Activated CD8-positive, alpha-beta T cell treated with anti-CD3 and anti-CD28 coated beads for 36 hours (primary cell): ENCODE measurements at regions not wholly inside any gene's neighbourhood (a gene's known extent, or its start where the extent isn't known, plus 50 kb on each side); places are given as distances from the start of the nearest gene placed in this dataset.

Experiments
- ATAC-seq: fragments of 200-7000 bp; cut with Tn5 transposase; one replicate; pipeline ENCODE4 v1.10.0; 2021; ENCODE audit warnings: mild to moderate bottlenecking, moderate library complexity
- CTCF ChIA-PET: fragments of 350-600 bp; sonication (Branson Sonifier 250); formaldehyde crosslinking; loops from one replicate; lab custom pipeline; 2021; ENCODE audit warnings: antibody characterized with exemption; lab: Charles Lee
- POLR2A ChIA-PET: fragments of 350-600 bp; sonication (Branson Sonifier 250); formaldehyde crosslinking; loops from one replicate; lab custom pipeline; 2021; ENCODE audit warnings: antibody characterized with exemption; lab: Charles Lee
- DNase-seq: peaks from one replicate; pipeline ENCODE4 v3.0.0-alpha.2; 2020
- H3K27ac Mint-ChIP-seq: one replicate; pipeline ENCODE4 v1.8.0; 2021; ENCODE audit warnings: mild to moderate bottlenecking, mixed read lengths
- H3K27me3 Mint-ChIP-seq: one replicate; pipeline ENCODE4 v1.8.0; 2021; ENCODE audit warnings: mixed read lengths
- H3K36me3 Mint-ChIP-seq: one replicate; pipeline ENCODE4 v1.8.0; 2021; ENCODE audit warnings: low read depth, mixed read lengths
- H3K4me1 Mint-ChIP-seq: one replicate; pipeline ENCODE4 v1.8.0; 2021; ENCODE audit warnings: low read depth, mixed read lengths
- H3K4me3 Mint-ChIP-seq: one replicate; pipeline ENCODE4 v1.8.0; 2021; ENCODE audit warnings: mild to moderate bottlenecking, moderate library complexity, mixed read lengths
- H3K9me3 Mint-ChIP-seq: one replicate; pipeline ENCODE4 v1.8.0; 2021; ENCODE audit warnings: mixed read lengths
- CTCF ChIP-seq: fragments of 200-600 bp; IDR thresholded peaks from one replicate; pipeline ENCODE4 v1.8.0; 2022; ENCODE audit warnings: antibody characterized with exemption, mild to moderate bottlenecking
- intact Hi-C: fragments of 100-400 bp; cut with micrococcal nuclease; formaldehyde crosslinking; loops from one replicate; pipeline ENCODE4 v1.10.0; 2022

GRCh38 chr4:133938061-133938460 is 263.5 kb downstream of the PABPC4L start:
- Mint-ChIP-seq H3K27ac (no peak overlapping the region), H3K4me1 (no peaks in the 10 kb centered on the region), H3K9me3 (peaks cover 5% of the 10 kb centered on the region), H3K36me3 (no peaks in the 10 kb centered on the region), H3K27me3 (no peaks in the 10 kb centered on the region), H3K4me3 (no peak overlapping the region)
- POLR2A ChIA-PET, result no interaction called here
- ATAC-seq (no peak), DNase-seq (no peak)
- TF ChIP-seq CTCF, result no peak
- intact Hi-C loops, result no loop called here
- CTCF ChIA-PET, result no interaction called here

- POLR2A ChIA-PET, result no interaction called here
- Mint-ChIP-seq H3K27me3 (no peaks in the 10 kb centered on the region), H3K27ac (no peak overlapping the region), H3K36me3 (no peaks in the 10 kb centered on the region), H3K4me3 (no peak overlapping the region), H3K4me1 (no peaks in the 10 kb centered on the region), H3K9me3 (peaks cover 2% of the 10 kb centered on the region)
- TF ChIP-seq CTCF, result no peak
- CTCF ChIA-PET, result no interaction called here
- DNase-seq (no peak), ATAC-seq (no peak)
- intact Hi-C loops, result no loop called here
Measured at GRCh38 chr4:133929531-133930239, 271.9 kb downstream of the PABPC4L start.

- Mint-ChIP-seq H3K27me3 (no peaks in the 10 kb centered on the region), H3K4me3 (no peak overlapping the region), H3K9me3 (peaks cover 4% of the 10 kb centered on the region), H3K27ac (no peak overlapping the region), H3K36me3 (no peaks in the 10 kb centered on the region), H3K4me1 (no peaks in the 10 kb centered on the region)
- no peak for TF ChIP-seq CTCF
- CTCF ChIA-PET, result no interaction called here
- intact Hi-C loops, result no loop called here
- POLR2A ChIA-PET, result no interaction called here
- DNase-seq, result no peak
- ATAC-seq, result no peak
Measured at GRCh38 chr4:133921280-133922195, 280.1 kb downstream of the PABPC4L start.

GRCh38 chr4:133920236-133920635 is 281.4 kb downstream of the PABPC4L start:
- intact Hi-C loops, result no loop called here
- Mint-ChIP-seq H3K27me3 (no peaks in the 10 kb centered on the region), H3K4me1 (no peaks in the 10 kb centered on the region)

More at GRCh38 chr4:133920236-133920635, 281.4 kb downstream of the PABPC4L start:
- H3K4me3 Mint-ChIP-seq, result no peak overlapping the region
- ChIA-PET POLR2A (interaction anchor here (0.7 kb wide), 1 partner anchor 29 kb away, joined by 3 read pairs; no protein-coding TSS in a partner anchor), CTCF (no interaction called here)
- DNase-seq (no peak), ATAC-seq (no peak)
- no peak overlapping the region for H3K27ac Mint-ChIP-seq
- H3K36me3 Mint-ChIP-seq, result no peaks in the 10 kb centered on the region
- no peak for TF ChIP-seq CTCF
- H3K9me3 Mint-ChIP-seq, result peaks cover 4% of the 10 kb centered on the region
